HG03571 (cell line): ENCODE measurements at regions not wholly inside any gene's neighbourhood (a gene's known extent, or its start where the extent isn't known, plus 50 kb on each side); places are given as distances from the start of the nearest gene placed in this dataset.

Experiments used
- ATAC-seq: cut with Tn5 transposase; IDR thresholded peaks from one replicate; pipeline ENCODE4 v1.9.1; 2021; ENCODE audit not compliant: unreplicated experiment

- no peak for ATAC-seq
Measured at GRCh38 chr7:155138204-155138603, 68.1 kb downstream of the HTR5A start.

DNA sequence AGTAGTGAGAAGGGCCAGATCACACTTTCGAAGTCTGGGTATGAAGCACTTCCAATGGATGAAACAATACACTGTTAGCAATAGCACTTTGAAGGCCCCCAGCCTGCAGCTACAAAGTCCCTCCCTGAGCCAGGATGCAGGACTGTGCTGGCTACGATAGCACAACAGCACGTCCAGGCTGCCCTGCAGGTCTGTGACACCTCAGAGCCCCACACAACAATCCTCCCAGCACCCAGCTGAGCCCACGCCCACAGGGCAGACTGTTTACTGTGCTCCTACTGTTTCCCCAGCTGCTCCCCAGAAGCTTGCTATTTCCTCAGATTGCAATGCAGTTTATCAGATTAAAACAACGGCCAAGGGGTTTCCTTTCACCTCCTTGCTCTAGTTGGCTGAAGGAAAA is 71.4 kb downstream of the HTR5A start:
- ATAC-seq, result no peak

DNA sequence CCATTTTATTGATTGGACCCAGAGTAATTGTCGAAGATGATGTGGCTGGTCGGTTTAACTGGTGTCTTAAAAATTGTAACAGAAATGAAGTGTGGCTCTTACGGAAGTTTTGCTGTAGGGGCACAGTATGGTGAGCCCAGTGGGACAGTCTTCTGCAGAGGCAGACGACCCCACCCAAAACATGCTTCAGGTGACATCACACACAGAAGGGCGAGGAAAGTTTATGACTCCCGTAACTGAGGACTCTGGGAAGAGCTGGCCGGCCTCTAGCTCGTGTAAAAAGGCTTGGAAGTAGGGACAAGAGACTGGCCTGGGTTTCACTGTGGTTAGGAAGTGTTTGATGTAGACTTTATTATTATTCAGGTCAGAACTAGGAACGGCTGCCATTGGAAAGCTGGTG is 73.3 kb downstream of the HTR5A start:
- no peak for ATAC-seq

DNA sequence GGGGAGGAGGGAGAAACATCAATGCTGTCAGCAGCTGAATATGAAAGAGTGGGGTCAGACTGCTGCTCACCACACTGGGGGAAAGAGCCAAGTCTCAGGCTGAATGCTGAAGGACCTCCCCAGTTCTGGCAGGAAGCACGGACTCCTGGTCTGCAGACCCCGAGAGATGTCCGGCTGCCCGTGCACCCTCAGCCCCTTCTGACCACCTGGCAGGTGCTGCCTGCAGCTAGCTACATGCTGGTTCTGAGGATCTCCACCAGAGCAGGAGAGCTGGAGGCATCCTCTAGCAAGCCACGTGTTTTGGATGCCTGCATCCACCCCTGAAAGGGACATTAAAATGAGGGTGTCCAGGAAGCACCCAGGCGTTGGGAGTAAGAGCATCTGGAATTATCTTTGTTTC is 74.2 kb downstream of the HTR5A start:
- no peak for ATAC-seq

DNA sequence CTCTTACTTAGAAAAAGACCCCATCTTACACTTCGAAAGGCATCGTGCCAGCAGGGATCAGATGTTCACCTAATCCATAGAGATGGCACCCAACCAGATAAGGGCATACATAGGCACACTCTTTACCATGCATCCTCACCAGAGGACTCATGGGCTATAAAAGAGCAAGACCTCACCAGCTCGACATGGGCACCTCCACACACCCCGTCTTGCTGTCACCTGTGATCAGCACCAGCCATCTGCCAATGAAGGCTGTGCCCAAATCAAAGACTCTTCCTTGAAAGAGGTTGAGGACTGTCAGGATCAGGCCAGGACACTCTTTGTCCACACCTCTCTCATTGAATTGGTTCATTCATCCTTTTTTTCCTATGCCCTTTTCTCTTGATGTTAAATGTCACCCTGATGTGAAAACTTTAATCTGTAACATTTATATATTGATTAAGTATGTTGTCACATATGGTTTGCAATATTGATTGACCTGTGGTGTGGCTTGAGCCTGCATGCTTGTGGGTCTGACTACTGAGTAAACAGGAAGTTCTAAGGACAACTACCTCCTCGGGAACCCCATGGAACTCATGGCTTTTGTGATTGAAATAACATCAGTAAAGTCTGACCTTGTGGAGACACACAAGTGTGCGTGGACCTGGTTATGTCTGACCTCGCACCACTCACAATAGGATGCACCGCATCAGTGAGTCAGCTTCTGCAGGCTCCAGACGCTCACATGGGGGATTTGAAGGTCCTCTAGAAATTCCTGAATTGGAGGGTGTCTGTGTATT is 75.5 kb downstream of the HTR5A start:
- no peak for ATAC-seq

DNA sequence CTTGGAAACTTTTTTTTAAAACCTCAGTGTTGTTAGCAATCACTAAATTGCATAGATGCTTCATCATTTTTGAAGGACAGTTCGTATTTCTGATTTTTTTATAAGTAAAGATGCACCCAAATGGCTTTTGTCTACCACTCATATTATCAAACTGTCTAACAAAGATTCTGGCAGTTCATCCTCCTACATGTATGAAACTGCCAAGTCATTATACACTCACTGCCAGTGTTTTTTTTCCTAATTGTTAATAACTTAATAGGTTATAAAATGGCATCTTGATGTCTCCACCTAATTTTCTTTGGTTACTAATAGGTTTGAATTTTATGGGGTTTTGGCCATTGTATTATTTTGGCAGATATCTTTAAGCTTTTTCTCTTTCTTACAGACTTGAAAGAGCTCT is 77.0 kb downstream of the HTR5A start:
- ATAC-seq, result no peak

DNA sequence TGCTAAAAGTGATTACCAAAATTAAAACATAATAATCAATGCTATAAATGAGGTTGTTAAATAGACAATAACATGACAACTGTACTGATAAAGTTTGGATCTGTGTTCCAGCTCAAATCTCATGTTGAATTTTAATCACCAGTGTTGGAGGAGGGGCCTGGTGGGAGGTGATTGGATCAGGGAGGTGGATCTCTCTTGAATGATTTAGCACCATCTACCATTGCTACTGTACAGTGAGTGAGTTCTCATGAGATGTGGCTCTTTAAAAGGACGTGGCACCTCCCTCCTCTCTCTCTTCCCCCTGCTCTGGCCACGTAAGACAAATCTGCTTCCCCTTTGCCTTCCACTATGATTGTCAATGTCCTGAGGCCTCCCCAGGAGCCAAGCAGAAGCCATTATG is 77.5 kb downstream of the HTR5A start:
- ATAC-seq, result no peak

DNA sequence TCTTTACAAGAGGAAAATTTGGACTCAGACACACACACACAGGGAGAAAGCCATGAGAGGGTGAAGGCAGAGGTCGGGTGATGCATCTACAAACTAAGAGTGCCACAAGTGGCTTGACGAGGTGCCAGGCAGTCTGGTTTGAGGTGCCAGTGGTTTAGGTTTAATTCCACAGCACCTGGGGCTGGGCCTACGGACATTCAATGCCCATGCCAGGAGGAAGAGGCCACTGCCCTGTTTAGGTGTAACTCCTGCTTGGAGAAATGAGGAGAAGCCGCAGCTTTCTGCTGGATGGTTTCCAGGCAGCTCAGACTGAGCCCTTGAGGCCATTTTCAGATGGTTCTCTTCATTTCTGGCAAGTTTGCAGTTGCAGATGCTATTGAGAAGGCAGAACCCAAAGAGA is 83.6 kb downstream of the HTR5A start:
- no peak for ATAC-seq

GRCh38 chr7:155154586-155154985 is 84.5 kb downstream of the HTR5A start:
- no peak for ATAC-seq

DNA sequence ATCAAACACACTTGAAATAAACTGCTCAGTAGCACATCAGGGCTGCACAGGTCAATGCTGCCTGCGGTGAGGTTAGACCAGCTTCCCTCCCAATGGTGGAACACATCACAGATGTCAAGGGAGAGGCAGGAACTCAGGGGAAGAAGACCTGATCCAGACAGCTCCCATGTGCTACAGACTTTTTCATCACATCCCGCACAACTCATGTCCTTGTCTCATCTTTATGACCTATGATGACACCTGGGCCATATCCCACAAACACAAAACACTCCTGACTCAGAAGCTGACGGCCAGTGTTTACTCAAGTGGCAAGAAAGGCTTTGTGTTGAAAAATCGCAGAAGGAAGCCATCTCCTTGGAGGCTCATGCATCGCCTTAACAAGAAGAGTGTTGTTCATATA is 91.6 kb downstream of the HTR5A start:
- no peak for ATAC-seq

GRCh38 chr7:155162422-155162821 is 92.3 kb downstream of the HTR5A start:
- ATAC-seq, result no peak

DNA sequence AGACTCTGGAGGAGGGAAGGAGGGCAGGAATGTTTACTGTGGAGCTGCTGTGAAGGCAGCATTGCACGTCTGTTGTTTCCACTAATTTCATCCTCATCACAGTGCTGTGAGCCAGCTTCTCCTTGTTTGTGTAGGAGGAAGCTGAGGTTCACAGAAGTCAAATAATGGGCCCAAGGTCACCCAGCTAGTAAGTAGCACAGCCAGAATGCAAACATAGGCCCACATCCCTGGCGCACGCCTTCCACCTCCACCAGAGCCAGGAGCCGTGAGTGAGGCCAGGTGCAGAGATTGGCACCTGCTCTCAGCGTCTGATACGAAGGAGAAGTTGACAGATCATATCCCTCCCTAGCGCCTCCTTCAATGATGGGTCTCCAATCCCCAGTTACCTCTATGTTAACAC is 93.6 kb downstream of the HTR5A start:
- ATAC-seq, result no peak

- ATAC-seq, result no peak
Measured at GRCh38 chr7:155164316-155164715, 94.2 kb downstream of the HTR5A start.

GRCh38 chr7:155166108-155166507 is 96.0 kb downstream of the HTR5A start:
- ATAC-seq, result no peak

- no peak for ATAC-seq
Measured at GRCh38 chr7:155166673-155167370, 96.7 kb downstream of the HTR5A start.

- ATAC-seq, result no peak
Measured at GRCh38 chr7:155167706-155168365, 97.7 kb downstream of the HTR5A start.

DNA sequence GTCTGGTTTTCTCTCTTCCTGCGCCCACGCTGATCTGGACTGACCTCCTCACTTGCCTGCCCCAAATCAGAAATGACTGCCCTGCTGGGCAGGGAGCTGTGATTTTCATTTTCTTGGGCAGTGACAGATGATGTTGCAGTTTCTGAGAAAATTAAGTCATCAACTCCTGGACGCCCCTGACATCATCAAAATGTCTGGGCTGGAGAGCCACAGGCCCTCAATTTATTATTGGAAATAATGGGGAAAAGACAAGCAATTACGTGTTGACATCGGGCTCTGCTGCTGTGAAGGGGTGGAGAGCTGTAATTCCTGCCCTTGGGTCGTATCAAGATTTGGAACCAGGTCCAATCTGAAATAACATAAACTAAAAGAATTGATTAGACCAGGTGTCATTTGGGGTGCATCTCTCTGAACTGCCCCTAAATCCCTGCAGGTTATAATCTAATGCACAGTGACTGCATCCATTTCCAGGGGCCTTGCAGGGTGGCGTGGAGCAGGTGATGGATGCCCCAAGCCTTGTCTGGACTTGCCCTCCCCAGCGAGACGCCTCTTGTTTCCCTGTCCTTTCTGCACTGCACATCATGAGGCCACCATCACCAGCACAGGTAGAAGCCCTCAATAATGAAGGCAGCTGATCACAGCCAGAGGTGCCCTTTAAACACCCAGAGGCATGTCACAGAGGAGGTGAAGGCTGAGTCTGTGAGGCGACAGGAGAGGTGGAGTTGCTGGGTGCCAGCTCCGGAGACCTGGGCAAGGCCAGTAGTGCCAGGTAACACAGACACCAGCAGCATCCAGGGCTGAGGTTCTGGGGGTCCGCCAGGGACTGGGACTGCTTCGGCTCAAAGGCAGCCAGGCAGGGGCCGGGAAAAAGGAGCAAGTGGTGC is 98.7 kb downstream of the HTR5A start:
- ATAC-seq, result no peak

GRCh38 chr7:155169498-155170065 is 99.5 kb downstream of the HTR5A start:
- ATAC-seq, result no peak

GRCh38 chr7:155170331-155170730 is 100.2 kb downstream of the HTR5A start:
- ATAC-seq, result no peak

DNA sequence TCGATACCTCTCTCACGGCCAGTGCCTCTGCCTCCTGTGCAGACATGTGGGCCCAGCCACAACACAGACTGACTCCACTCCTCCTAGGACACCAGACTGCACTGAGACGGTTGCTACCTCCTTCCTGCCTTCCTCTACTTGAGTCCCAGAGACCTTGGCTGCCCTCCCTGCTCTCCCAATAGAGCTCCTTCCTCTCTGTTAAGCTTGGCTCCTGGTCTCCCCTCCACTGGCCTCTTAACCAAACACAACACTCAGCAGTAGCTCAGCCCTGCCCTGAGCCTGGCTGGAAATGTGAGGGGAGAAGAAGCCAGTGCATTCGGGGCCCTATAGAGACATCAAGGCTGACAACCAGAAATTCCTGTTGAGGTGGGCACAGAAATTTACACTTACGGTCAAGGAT is 102.0 kb downstream of the HTR5A start:
- no peak for ATAC-seq

DNA sequence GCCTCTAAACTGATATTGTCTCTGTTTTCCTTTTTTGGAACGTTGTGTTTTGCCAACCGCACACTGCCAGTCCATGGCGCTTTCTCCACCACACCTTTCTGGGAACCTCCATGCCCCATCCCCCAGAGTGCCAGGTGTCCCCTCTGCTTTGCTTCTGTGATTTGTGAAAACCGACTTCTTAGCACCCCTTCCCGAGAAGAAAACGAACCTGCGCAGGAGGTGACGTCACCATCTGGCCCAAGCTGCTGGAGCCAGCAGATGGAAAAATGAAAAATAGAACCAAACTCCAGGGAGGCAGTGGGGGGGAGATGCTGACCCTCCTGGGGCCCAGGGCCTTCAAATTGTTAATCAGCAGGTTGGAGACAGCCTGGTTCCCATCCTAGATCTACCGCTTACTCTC is 103.8 kb downstream of the HTR5A start:
- no peak for ATAC-seq
